Omental fat pad (tissue), 3 donors: ENCODE measurements at regions not wholly inside any gene's neighbourhood (a gene's known extent, or its start where the extent isn't known, plus 50 kb on each side); places are given as distances from the start of the nearest gene placed in this dataset.
A peak's percentile ranks its signal among the peaks of the same experiment; 100 is the strongest.

Source experiments
- ATAC-seq: fragments of 150-250 bp; one replicate; pipeline ENCODE4 v1.9.1; 2016; ENCODE audit warnings: mild to moderate bottlenecking, moderate library complexity; ENCODE audit not compliant: low FRiP score
- DNase-seq: peaks from one replicate; pipeline ENCODE4 v3.0.0-alpha.2; 2019; ENCODE audit warnings: low spot score
- TF ChIP-seq, protein P1 (sequence below), 3 donors: fragments of 450-650 bp; IDR thresholded peaks; one replicate each; pipeline ENCODE4 v1.5.1; 2016 to 2017; ENCODE audit warnings: antibody characterized with exemption in 3 of 3, mild to moderate bottlenecking in 3 of 3, moderate library complexity in 2 of 3

DNA sequence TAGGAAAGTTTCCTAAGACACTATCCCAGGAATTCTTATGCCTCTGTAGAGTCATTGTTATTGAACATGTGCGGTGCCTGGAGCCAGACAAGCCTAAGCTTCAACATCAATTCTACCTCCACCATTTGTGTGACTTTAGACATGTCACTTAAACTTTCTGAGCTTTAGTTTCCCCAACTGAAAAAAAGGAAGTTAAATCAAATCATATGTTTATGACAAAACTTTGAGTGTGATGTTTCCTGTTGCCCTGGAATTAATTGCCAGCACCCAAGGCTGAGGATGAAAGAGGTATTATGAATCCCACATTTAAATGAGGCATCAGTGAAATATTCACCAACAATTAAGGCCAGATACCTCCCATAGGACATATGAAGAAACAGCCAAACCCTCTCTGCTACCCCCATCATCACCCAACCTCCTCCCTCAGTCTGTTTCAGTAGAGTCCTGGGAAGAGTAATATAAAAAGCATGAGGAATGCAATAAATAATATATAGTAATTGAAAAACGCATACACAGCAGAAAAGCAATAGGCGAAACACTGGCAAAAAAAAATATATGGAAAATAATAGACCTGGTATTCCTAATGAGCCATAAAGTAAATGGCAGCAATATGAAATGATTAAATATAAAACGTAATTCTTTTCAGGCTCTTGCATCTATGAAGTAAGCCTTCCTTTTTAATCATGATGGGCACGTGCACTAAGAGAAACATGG is 182.0 kb upstream of the DCN start:
- ATAC-seq: no peak
- TF ChIP-seq, protein P1, sequence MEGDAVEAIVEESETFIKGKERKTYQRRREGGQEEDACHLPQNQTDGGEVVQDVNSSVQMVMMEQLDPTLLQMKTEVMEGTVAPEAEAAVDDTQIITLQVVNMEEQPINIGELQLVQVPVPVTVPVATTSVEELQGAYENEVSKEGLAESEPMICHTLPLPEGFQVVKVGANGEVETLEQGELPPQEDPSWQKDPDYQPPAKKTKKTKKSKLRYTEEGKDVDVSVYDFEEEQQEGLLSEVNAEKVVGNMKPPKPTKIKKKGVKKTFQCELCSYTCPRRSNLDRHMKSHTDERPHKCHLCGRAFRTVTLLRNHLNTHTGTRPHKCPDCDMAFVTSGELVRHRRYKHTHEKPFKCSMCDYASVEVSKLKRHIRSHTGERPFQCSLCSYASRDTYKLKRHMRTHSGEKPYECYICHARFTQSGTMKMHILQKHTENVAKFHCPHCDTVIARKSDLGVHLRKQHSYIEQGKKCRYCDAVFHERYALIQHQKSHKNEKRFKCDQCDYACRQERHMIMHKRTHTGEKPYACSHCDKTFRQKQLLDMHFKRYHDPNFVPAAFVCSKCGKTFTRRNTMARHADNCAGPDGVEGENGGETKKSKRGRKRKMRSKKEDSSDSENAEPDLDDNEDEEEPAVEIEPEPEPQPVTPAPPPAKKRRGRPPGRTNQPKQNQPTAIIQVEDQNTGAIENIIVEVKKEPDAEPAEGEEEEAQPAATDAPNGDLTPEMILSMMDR (IDR thresholded peaks at IDR 0.05): no peak
- no peak for DNase-seq

- no peak for ATAC-seq
- TF ChIP-seq, protein P1 (IDR thresholded peaks at IDR 0.05): no peak
Measured at GRCh38 chr12:91361864-91362263, 179.2 kb upstream of the DCN start.

DNA sequence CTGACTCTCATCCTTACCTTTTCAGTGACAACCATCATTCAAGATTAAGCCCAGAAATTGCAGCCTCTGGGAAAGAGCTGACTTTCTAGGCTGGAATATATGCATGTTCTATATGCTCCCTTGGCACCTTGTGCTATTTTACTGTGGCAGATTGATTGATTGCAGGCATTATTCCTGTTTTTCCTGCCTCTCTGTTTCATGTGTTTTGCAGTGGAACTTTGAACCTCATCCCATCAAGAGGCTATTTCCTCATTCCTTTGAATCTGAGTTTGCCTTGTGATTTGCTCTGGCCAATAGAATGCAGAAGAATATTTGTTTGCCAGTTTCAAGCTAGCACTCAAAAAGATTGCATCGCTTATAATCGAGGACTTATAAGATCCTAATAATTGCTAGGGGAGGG is 174.8 kb upstream of the DCN start:
- DNase-seq (no peak), ATAC-seq (no peak)
- TF ChIP-seq, protein P1 (IDR thresholded peaks at IDR 0.05): no peak

More at GRCh38 chr12:91361864-91362263, 179.2 kb upstream of the DCN start:
- no peak for DNase-seq

GRCh38 chr12:91356405-91356804 is 173.8 kb upstream of the DCN start:
- TF ChIP-seq, protein P1 (IDR thresholded peaks at IDR 0.05): no peak
- no peak for DNase-seq
- ATAC-seq: no peak

DNA sequence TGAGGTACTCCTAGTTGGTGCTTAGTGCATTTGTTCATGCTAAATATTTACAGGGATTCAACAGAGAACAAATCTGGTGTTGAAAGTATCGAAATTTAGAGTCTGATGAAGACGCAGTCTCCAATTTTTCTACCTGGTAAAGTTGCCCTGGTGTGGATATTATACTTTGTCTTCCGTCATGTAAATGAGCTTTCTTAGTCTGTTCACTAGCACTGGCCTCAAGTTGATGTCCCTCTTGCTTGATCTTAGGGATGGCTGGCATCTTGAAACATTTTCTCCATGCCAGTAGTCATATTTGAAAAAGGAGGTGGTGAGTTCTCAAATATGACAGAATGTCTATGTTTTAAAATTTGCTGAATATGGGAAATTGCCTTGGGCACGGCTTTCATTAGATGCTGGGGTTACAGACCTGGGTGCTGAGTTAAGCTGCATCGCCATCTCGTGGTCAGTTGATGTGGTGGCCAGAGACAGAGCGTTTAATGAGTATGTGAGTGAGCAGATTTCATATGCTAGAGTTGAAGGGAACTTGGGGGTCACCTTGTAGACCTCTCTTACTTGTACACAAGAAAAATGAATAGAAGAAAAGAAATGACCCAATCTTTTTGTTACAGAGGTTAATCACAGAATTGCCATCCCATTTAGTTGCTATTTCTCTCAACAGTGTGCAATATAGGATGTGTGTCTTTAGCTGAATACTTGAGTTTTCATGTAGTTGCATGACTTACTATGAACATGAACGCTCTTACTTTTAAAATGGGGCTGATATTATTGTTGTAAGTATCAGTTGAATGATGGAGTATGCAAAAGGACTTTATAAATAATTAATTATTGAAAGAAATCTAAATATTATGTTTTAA is 172.8 kb upstream of the DCN start:
- ATAC-seq (peak; percentile 87), DNase-seq (peak; percentile 26)
- TF ChIP-seq, protein P1 (IDR thresholded peaks at IDR 0.05): peak in 1 of 3 donors; percentile 61

DNA sequence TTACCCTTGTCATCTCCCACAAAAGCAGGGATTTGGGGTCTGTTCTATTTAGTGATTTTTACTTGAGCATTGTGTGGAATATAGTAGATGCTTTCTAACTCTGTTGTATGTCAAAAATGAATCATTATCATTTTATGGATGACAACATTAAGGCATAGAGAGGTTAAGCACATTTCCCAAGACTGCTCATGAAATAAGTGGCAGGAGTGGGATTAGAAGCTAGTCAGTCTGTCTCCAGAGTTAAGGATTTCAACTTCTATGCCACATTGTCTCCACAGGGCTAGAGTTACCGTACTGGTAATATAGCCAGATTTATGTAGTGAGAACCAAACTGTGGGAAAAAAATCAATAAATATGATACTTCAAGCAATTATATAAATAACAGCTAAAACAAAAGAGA is 170.6 kb upstream of the DCN start:
- no peak for ATAC-seq
- no peak for DNase-seq
- TF ChIP-seq, protein P1 (IDR thresholded peaks at IDR 0.05): no peak
